NCI-H524 treated with DMSO at 0.1 percent for 48 hours (cell line): ENCODE measurements at regions not wholly inside any gene's neighbourhood (a gene's known extent, or its start where the extent isn't known, plus 50 kb on each side); places are given as distances from the start of the nearest gene placed in this dataset.
"Not testable (repeated sequence)": the region's sequence is repeated elsewhere in the genome, so short reads cannot be mapped to it uniquely, and the experiment has no call there.

Source experiments
- DNase-seq: peaks from one replicate; lab custom pipeline; 2025; lab: John Stamatoyannopoulos, UW

DNA sequence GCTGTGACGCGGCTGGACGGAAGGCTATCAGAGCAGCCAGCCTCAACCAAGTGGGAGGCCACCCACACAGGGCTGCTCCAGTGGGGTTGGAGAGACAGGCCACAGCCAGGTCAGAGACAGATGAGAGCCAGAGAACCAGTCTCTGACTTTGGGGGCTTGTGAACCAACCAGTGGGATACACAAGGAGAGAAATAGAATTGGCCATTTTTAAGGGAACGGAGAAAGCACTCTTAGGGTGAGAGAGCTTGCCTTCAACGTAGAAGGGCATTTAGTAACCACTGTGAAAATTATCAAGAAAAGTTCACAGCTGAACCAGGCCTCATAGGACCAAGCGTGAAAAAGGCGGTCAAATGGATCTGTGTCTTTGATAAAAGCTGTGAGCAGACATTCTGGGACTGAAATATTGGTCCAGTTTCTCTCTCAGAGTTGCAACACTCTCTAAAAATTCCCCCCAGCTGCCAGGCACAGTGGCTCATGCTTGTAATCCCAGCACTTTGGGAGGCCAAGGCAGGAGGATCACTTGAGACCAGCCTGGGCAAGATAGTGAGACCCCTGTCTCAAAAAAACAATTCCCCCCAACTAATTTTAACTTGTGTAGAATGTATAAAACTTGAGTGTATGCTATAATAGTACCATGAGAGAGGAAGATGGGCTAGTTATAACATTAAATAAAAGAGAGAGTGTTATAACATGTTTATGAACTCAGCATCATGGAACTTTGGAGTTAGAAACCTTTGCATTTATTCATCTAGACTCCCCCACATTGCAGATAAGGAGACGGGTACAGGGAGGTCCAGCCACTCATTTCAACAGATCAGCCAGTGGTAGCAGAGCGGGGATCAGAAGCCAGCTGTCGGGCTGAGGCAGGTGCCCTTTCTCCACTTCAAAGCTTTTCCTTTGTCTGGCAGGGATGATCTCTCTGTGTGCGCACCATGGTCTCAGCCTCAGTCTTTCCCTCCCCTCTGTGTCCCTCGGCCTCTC is 132.2 kb downstream of the NPIPB11 start:
- DNase-seq: not testable (repeated sequence)

GRCh38 chr16:29273298-29274054 is 133.0 kb downstream of the NPIPB11 start:
- DNase-seq: not testable (repeated sequence)

- not testable (repeated sequence) for DNase-seq
These were observed 134.5 kb downstream of the NPIPB11 start for GRCh38 chr16:29271721-29272675.

GRCh38 chr16:29270923-29271322 is 135.6 kb downstream of the NPIPB11 start:
- DNase-seq: not testable (repeated sequence)

DNA sequence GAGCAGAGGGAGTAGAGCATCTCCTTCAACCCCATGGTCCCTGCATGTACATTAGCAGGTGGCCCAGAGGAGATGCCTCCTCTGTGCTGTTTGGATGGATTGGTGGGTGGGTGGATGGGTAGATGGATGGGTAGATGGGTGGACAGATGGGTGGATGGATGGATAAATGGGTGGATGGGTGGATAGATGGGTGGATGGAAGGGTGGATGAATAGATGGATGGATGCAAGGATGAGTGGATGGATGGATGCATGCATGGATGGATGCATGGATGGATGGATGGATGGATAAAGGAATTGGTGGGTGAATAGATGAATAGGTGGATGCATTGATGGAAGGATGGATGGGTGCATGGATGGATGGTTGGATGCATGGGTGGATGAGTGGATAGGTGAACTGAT is 136.5 kb downstream of the NPIPB11 start:
- DNase-seq: not testable (repeated sequence)

GRCh38 chr16:29269192-29269811 is 137.2 kb downstream of the NPIPB11 start:
- not testable (repeated sequence) for DNase-seq

GRCh38 chr16:29268785-29269191 is 137.7 kb downstream of the NPIPB11 start:
- not testable (repeated sequence) for DNase-seq

DNA sequence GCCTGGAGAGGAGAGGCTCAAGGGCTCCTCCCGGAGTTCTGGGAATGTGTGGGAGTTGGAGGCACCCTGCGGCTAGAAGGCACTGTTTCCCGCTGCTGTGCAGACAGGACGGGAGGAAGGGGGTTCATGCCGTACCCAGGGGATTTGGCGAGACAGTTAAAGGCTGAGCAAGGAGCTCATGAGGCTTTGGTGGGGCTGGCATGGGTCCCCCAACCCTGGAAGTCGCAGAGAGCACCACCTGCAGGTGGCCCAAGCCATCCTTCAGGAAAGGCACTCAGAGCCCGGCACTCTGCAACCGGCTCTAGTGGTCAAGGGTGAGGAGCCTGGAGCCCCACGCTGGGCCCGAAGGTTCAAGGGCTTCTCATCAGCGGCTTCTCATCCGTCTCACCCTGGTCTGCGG is 138.2 kb downstream of the NPIPB11 start:
- DNase-seq: not testable (repeated sequence)

DNA sequence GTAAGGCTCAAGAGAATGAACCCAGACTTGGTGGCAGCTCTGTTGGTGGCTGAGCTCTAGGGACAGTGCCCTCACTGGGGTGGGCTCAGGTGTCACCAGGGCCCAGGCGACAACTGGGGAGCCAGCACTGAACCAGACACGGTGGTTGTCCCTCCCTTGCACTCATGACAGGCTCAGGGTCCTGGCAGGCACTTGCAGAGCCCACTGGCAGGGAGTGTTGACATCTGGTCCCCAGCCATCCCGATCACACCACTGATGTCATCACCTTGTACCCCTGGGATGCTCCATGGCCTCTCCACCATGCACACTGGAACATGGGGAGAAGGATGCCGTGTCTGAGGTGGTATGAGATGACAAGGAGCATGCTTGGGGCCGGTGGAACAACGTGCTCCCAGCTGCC is 138.6 kb downstream of the NPIPB11 start:
- DNase-seq: not testable (repeated sequence)

- not testable (repeated sequence) for DNase-seq
These were observed 139.4 kb downstream of the NPIPB11 start for GRCh38 chr16:29267055-29267619.

GRCh38 chr16:29266612-29267011 is 139.9 kb downstream of the NPIPB11 start:
- DNase-seq: not testable (repeated sequence)

GRCh38 chr16:29265255-29265853 is 141.2 kb downstream of the NPIPB11 start:
- DNase-seq: not testable (repeated sequence)

DNA sequence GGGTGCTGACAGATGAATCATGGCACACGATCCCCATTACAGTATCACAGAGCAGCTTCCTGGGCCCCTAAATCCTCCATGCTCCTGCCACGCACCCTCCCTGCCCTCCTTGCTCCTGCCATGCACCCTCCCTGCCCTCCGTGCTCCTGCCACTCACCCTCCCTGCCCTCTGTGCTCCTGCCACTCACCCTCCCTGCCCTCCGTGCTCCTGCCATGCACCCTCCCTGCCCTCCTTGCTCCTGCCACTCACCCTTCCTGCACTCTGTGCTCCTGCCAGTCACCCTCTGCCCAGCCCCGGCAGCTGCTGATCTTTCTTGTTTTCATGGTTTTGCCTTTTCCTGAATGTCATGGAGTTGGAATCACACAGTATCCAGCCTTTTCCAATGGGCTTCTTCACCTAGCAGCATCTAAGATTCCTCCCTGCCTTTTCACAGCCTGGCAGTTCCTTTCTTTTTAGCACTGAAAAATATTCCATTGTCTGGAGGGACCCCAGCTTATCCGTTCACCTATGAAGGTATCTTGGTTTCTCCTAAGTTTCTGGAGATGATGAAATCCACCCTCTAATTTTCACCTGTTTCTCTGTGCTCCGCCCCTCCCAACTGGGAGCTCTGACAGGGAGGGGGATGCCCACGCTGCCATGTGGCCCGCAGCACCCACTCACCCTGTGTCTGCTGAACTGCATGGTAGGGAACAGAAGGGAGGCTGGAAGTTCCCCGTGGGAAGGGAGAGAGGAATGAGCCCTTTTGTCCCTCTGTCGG is 142.3 kb downstream of the NPIPB11 start:
- not testable (repeated sequence) for DNase-seq

GRCh38 chr16:29262725-29263124 is 143.8 kb downstream of the NPIPB11 start:
- not testable (repeated sequence) for DNase-seq

DNA sequence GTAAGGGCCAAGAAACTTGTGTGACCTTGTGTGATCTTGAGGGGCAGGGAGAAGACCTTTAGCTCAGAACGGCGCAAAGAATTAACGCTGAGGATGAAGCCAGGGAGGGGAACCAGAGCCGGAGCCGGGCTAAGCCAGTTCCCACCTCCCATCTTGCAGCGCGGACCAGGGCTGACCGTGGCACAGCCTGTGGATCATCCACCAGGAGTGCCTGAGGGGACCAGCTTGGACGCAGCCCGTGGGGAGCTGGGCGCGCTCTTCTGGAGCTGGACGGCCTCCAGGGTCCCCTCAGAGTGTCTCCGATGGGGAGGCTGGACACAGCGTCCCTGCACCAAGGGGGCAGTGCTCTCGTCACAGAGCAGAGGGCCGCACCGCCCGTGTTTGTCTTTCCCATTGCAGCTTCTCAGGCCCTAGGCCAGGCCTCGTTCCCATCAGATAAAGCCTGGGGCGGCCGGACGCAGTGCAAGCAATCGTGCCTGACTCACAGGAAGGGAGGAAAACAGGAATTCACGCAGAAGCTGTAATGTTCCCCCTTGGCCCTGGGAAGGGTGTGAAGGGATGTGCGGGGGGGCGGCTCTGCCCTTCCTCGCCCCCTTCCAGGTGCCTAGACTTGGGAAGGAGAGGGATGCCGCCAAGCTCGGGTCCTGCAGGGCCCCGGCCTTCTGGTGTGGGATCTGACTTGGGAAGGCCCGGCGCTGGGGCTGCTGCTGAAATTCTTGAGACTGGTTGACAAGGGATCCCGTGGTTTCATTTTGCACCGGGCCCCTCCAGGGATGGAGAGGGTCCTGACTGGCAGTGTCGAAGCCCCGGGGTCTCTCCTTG is 144.9 kb downstream of the NPIPB11 start:
- DNase-seq: not testable (repeated sequence)

DNA sequence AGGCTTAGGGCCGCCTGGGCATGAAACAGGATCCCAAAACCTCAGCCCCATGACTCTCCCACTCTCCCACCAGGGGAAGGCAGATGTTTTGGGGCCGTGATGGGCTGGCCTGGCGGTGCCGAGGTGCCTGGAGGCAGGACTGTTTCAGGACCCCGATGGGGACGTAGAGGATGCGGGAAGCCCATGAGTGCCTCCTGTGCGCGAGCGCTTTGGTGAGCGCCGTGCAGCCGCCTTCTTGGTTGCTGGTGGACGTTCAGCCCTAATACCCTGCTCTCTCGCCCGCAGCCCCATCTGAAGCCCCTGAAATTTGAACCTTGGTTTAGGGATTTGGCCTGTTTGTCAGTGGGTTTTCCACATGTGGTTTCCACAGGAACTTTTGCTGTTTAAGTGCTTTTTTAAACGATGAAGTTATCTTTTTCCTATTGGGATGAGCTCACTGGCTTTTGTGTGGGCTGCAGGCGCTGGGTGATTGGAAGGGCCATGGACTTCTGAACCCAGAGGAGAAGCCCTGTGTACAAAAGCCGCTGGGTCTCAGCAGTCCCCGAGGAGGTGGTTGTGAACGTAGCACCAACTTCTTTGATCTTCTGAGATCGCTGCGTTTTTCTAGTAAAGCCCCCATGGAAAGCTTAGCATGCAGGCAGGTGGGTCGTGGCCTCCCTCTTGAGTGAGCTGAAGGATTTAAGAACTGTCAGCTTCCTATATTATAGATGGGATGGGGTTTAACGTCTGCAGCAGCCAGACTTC is 145.7 kb downstream of the NPIPB11 start:
- not testable (repeated sequence) for DNase-seq

GRCh38 chr16:29259635-29260457 is 146.7 kb downstream of the NPIPB11 start:
- DNase-seq: not testable (repeated sequence)
